Astrocyte (in vitro differentiated cells and primary cell): ENCODE measurements at regions not wholly inside any gene's neighbourhood (a gene's known extent, or its start where the extent isn't known, plus 50 kb on each side); places are given as distances from the start of the nearest gene placed in this dataset.

ENCODE experiments used
- DNase-seq: peaks from one replicate; pipeline ENCODE4 v3.0.0-alpha.2; 2010; ENCODE audit warnings: low read depth
- FAIRE-seq: peaks from 2 replicates; lab custom pipeline; 2011; peaks lifted over from hg19 to GRCh38; lab: Jason Lieb, UNC
- H2AFZ ChIP-seq: 2 replicates; pipeline ENCODE4 v1.6.0; 2012; ENCODE audit warnings: low read depth, low read length, inconsistent platforms
- H3K27ac ChIP-seq: 2 replicates; pipeline ENCODE4 v1.5.1; 2011; ENCODE audit warnings: low read depth, low read length, inconsistent platforms
- H3K27me3 ChIP-seq: 2 replicates; pipeline ENCODE4 v1.6.0; 2011; ENCODE audit warnings: low read length, inconsistent platforms; ENCODE audit not compliant: insufficient read depth
- H3K36me3 ChIP-seq: 2 replicates; pipeline ENCODE4 v1.5.1; 2011; ENCODE audit warnings: low read length, inconsistent platforms; ENCODE audit not compliant: insufficient read depth
- H3K4me1 ChIP-seq: 2 replicates; pipeline ENCODE4 v1.5.1; 2011; ENCODE audit warnings: low read length, inconsistent platforms; ENCODE audit not compliant: insufficient read depth
- H3K4me2 ChIP-seq: 2 replicates; pipeline ENCODE4 v1.6.0; 2012; ENCODE audit warnings: low read length, inconsistent platforms
- H3K4me3 ChIP-seq: 2 replicates; pipeline ENCODE4 v1.5.1; 2011; ENCODE audit warnings: low read depth, mild to moderate bottlenecking, low read length, inconsistent platforms; ENCODE audit not compliant: insufficient read depth
- H3K79me2 ChIP-seq: 2 replicates; pipeline ENCODE4 v1.6.0; 2012; ENCODE audit warnings: mild to moderate bottlenecking, low read length, inconsistent platforms; ENCODE audit not compliant: insufficient read depth
- H3K9ac ChIP-seq: 2 replicates; pipeline ENCODE4 v1.6.0; 2012; ENCODE audit warnings: mild to moderate bottlenecking, low read length, inconsistent platforms
- H3K9me3 ChIP-seq: 2 replicates; pipeline ENCODE4 v1.5.1; 2012; ENCODE audit warnings: low read depth, mild to moderate bottlenecking, low read length, inconsistent platforms; ENCODE audit not compliant: insufficient read depth
- H4K20me1 ChIP-seq: 2 replicates; pipeline ENCODE4 v1.6.0; 2012; ENCODE audit warnings: low read length, inconsistent platforms; ENCODE audit not compliant: insufficient read depth
- H3K27ac Mint-ChIP-seq: one replicate; pipeline ENCODE4 v1.8.0; 2021; ENCODE audit warnings: mild to moderate bottlenecking, mixed read lengths; ENCODE audit not compliant: unreplicated experiment
- H3K27me3 Mint-ChIP-seq: one replicate; pipeline ENCODE4 v1.8.0; 2021; ENCODE audit warnings: low read depth, mixed read lengths; ENCODE audit not compliant: unreplicated experiment
- H3K36me3 Mint-ChIP-seq: one replicate; pipeline ENCODE4 v1.8.0; 2021; ENCODE audit warnings: low read depth, mixed read lengths; ENCODE audit not compliant: unreplicated experiment
- H3K4me1 Mint-ChIP-seq: one replicate; pipeline ENCODE4 v1.8.0; 2021; ENCODE audit warnings: low read depth, mixed read lengths; ENCODE audit not compliant: unreplicated experiment
- H3K4me3 Mint-ChIP-seq: one replicate; pipeline ENCODE4 v1.8.0; 2021; ENCODE audit warnings: mild to moderate bottlenecking, moderate library complexity, mixed read lengths; ENCODE audit not compliant: unreplicated experiment
- H3K9me3 Mint-ChIP-seq: one replicate; pipeline ENCODE4 v1.8.0; 2021; ENCODE audit warnings: mild to moderate bottlenecking, mixed read lengths; ENCODE audit not compliant: unreplicated experiment
- EZH2 ChIP-seq: IDR thresholded peaks from 2 replicates; pipeline ENCODE4 v1.6.1; 2012; ENCODE audit warnings: mild to moderate bottlenecking, low read length, inconsistent platforms; ENCODE audit not compliant: insufficient read depth
- TF ChIP-seq, protein P1 (sequence below): IDR thresholded peaks from 2 replicates; pipeline ENCODE4 v1.5.1; 2011; ENCODE audit warnings: low read depth, mild to moderate bottlenecking, inconsistent platforms, low read length, moderate library complexity; ENCODE audit not compliant: insufficient read depth

DNA sequence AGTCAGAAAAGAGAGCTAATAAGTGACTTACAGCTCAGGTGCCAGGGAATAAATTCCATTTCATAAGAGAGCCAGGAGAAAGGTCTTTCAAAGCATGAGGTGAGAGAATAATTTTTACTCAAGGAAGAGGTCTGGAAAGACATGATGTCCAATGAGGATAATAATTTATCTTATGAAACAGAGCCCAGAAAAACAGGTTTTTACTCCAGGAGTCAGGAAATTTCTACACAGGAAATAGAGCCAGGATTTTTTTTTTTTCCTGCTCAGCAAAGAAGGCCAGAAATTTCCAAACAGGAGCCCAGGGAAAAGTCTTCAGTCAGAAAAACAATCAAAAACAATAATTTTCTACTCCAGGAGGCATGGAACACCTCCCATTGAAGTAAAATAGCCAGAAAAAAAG, 1185.7 kb upstream of the TSPY4 start:
- Histone ChIP-seq H3K4me1 (no peaks in the 10 kb centered on the region), H3K4me3 (no peak overlapping the region), H3K4me2 (no peak overlapping the region), H3K9me3 (no peaks in the 10 kb centered on the region), H3K79me2 (no peaks in the 10 kb centered on the region), H3K27me3 (no peaks in the 10 kb centered on the region), H3K36me3 (no peaks in the 10 kb centered on the region), H3K27ac (no peak overlapping the region), H4K20me1 (no peaks in the 10 kb centered on the region), H2AFZ (no peak overlapping the region), H3K9ac (no peak overlapping the region)
- H3K4me3 Mint-ChIP-seq: no peak overlapping the region
- H3K36me3 Mint-ChIP-seq: no peaks in the 10 kb centered on the region
- H3K9me3 Mint-ChIP-seq: no peaks in the 10 kb centered on the region
- TF ChIP-seq, protein P1, sequence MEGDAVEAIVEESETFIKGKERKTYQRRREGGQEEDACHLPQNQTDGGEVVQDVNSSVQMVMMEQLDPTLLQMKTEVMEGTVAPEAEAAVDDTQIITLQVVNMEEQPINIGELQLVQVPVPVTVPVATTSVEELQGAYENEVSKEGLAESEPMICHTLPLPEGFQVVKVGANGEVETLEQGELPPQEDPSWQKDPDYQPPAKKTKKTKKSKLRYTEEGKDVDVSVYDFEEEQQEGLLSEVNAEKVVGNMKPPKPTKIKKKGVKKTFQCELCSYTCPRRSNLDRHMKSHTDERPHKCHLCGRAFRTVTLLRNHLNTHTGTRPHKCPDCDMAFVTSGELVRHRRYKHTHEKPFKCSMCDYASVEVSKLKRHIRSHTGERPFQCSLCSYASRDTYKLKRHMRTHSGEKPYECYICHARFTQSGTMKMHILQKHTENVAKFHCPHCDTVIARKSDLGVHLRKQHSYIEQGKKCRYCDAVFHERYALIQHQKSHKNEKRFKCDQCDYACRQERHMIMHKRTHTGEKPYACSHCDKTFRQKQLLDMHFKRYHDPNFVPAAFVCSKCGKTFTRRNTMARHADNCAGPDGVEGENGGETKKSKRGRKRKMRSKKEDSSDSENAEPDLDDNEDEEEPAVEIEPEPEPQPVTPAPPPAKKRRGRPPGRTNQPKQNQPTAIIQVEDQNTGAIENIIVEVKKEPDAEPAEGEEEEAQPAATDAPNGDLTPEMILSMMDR: no peak
- TF ChIP-seq EZH2: no peak
- H3K27me3 Mint-ChIP-seq: no peaks in the 10 kb centered on the region
- DNase-seq (no peak), FAIRE-seq (no peak)
- no peak overlapping the region for H3K27ac Mint-ChIP-seq
- no peaks in the 10 kb centered on the region for H3K4me1 Mint-ChIP-seq

- FAIRE-seq: no peak
- DNase-seq: no peak
- Histone ChIP-seq H3K27me3 (no peaks in the 10 kb centered on the region), H3K4me3 (no peak overlapping the region), H2AFZ (no peak overlapping the region), H3K79me2 (no peaks in the 10 kb centered on the region), H4K20me1 (no peaks in the 10 kb centered on the region), H3K9me3 (no peaks in the 10 kb centered on the region), H3K4me1 (no peaks in the 10 kb centered on the region), H3K27ac (no peak overlapping the region), H3K9ac (no peak overlapping the region), H3K4me2 (no peak overlapping the region), H3K36me3 (no peaks in the 10 kb centered on the region)
- no peaks in the 10 kb centered on the region for H3K36me3 Mint-ChIP-seq
- H3K27ac Mint-ChIP-seq: no peak overlapping the region
- H3K4me3 Mint-ChIP-seq: no peak overlapping the region
- TF ChIP-seq EZH2: no peak
- TF ChIP-seq, protein P1: no peak
- H3K9me3 Mint-ChIP-seq: no peaks in the 10 kb centered on the region
- no peaks in the 10 kb centered on the region for H3K27me3 Mint-ChIP-seq
- peaks cover 3% of the 10 kb centered on the region for H3K4me1 Mint-ChIP-seq
Observed at GRCh38 chrY:8128578-8128977, 1208.7 kb upstream of the TSPY4 start.

DNA sequence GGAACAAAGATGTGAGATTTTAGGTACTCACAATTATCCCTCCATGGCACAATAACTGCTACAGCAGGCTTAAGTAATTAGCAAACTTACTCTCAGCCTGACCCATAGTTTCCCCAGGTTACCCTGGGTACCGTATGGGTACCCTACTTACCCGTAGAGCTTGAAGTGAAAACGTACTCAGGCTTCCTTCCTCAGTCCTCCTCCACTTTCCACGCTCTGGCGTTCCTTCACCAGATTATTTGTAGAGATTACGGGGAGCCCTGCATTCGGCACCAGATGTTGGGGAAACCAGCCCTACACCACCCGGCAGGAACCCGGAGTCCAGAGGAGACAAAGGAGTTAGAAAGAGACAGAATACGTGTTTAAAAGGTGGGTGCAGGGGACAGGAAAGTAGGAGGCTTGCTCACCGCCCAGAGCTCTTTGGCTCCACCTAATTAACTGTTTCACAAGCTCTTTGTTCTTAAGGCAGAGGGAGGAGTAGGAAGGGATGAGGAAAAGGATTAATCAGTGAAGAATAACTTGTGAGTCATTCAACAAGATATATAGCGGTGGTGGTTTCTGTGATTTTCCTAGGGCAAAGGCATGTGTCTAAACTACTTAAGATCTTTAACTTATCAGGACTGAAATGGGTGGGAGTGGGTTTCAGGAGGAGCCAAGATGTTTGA, 1211.2 kb upstream of the TSPY4 start:
- Histone ChIP-seq H3K4me2 (peak overlapping the region; percentile 30), H2AFZ (no peak overlapping the region), H4K20me1 (no peaks in the 10 kb centered on the region), H3K36me3 (no peaks in the 10 kb centered on the region), H3K79me2 (no peaks in the 10 kb centered on the region), H3K4me1 (no peaks in the 10 kb centered on the region), H3K4me3 (no peak overlapping the region), H3K9ac (no peak overlapping the region), H3K27ac (no peak overlapping the region), H3K9me3 (no peaks in the 10 kb centered on the region), H3K27me3 (no peaks in the 10 kb centered on the region)
- H3K4me3 Mint-ChIP-seq: no peak overlapping the region
- FAIRE-seq: no peak
- DNase-seq: no peak
- H3K27ac Mint-ChIP-seq: peak overlapping the region; percentile 41
- H3K9me3 Mint-ChIP-seq: no peaks in the 10 kb centered on the region
- no peaks in the 10 kb centered on the region for H3K36me3 Mint-ChIP-seq
- H3K27me3 Mint-ChIP-seq: no peaks in the 10 kb centered on the region
- peaks cover 5% of the 10 kb centered on the region for H3K4me1 Mint-ChIP-seq
- TF ChIP-seq EZH2: no peak
- TF ChIP-seq, protein P1: no peak
